HEK293T (cell line): ENCODE measurements at regions not wholly inside any gene's neighbourhood (a gene's known extent, or its start where the extent isn't known, plus 50 kb on each side); places are given as distances from the start of the nearest gene placed in this dataset.

Experiments used
- CTCF ChIA-PET: fragments of 350-600 bp; formaldehyde crosslinking; extraction: SDS; loops from one replicate; lab custom pipeline; 2021; ENCODE audit warnings: antibody characterized with exemption, inconsistent platforms; lab: Yijun Ruan, JAX
- POLR2A ChIA-PET: fragments of 350-600 bp; formaldehyde crosslinking; extraction: SDS; loops from one replicate; lab custom pipeline; 2020; ENCODE audit warnings: antibody characterized with exemption, inconsistent platforms; lab: Yijun Ruan, JAX
- DNase-seq: peaks from one replicate; pipeline ENCODE4 v3.0.0; 2012; ENCODE audit warnings: mixed read lengths; ENCODE audit errors: extremely low spot score
- ARNT ChIP-seq: fragments of 450-650 bp; IDR thresholded peaks from 2 replicates; pipeline ENCODE4 v1.6.1; 2017; ENCODE audit warnings: mild to moderate bottlenecking
- BHLHE40 ChIP-seq: fragments of 450-650 bp; IDR thresholded peaks from 2 replicates; pipeline ENCODE4 v1.6.1; 2016; ENCODE audit warnings: mild to moderate bottlenecking, moderate library complexity, borderline replicate concordance
- CTBP1 ChIP-seq: fragments of 450-650 bp; IDR thresholded peaks from 2 replicates; pipeline ENCODE4 v1.6.1; 2016; ENCODE audit warnings: borderline replicate concordance
- ELF4 ChIP-seq: fragments of 450-650 bp; IDR thresholded peaks from 2 replicates; pipeline ENCODE4 v1.6.1; 2017; ENCODE audit warnings: antibody characterized with exemption
- FOXA1 ChIP-seq: fragments of 450-650 bp; IDR thresholded peaks from 2 replicates; pipeline ENCODE4 v1.6.1; 2016; ENCODE audit warnings: mild to moderate bottlenecking
- FOXK2 ChIP-seq: fragments of 450-650 bp; IDR thresholded peaks from 2 replicates; pipeline ENCODE4 v1.6.1; 2016; ENCODE audit warnings: mild to moderate bottlenecking
- FOXM1 ChIP-seq: fragments of 450-650 bp; IDR thresholded peaks from 2 replicates; pipeline ENCODE4 v1.6.1; 2017; ENCODE audit warnings: mild to moderate bottlenecking, borderline replicate concordance
- HDGF ChIP-seq: fragments of 450-650 bp; IDR thresholded peaks from 2 replicates; pipeline ENCODE4 v1.6.1; 2017; ENCODE audit warnings: antibody characterized with exemption, borderline replicate concordance
- L3MBTL2 ChIP-seq: fragments of 450-650 bp; conservative IDR thresholded peaks from 2 replicates; pipeline ENCODE4 v1.6.1; 2016; ENCODE audit warnings: mild to moderate bottlenecking
- LEF1 ChIP-seq: fragments of 450-650 bp; IDR thresholded peaks from 2 replicates; pipeline ENCODE4 v1.6.1; 2017; ENCODE audit warnings: mild to moderate bottlenecking, borderline replicate concordance
- NFRKB ChIP-seq: fragments of 450-650 bp; IDR thresholded peaks from 2 replicates; pipeline ENCODE4 v1.6.1; 2016; ENCODE audit warnings: mild to moderate bottlenecking, moderate library complexity
- SP1 ChIP-seq: fragments of 450-650 bp; IDR thresholded peaks from 2 replicates; pipeline ENCODE4 v1.6.1; 2017
- SUZ12 ChIP-seq: fragments of 450-650 bp; IDR thresholded peaks from 2 replicates; pipeline ENCODE4 v1.6.1; 2016; ENCODE audit warnings: mild to moderate bottlenecking
- TARDBP ChIP-seq: fragments of 450-650 bp; IDR thresholded peaks from 2 replicates; pipeline ENCODE4 v1.6.1; 2016
- ZNF384 ChIP-seq: fragments of 450-650 bp; IDR thresholded peaks from 2 replicates; pipeline ENCODE4 v1.6.1; 2016
- TF ChIP-seq, protein P1 (sequence below): fragments of 450-650 bp; IDR thresholded peaks from 2 replicates; pipeline ENCODE4 v1.6.1; 2016

DNA sequence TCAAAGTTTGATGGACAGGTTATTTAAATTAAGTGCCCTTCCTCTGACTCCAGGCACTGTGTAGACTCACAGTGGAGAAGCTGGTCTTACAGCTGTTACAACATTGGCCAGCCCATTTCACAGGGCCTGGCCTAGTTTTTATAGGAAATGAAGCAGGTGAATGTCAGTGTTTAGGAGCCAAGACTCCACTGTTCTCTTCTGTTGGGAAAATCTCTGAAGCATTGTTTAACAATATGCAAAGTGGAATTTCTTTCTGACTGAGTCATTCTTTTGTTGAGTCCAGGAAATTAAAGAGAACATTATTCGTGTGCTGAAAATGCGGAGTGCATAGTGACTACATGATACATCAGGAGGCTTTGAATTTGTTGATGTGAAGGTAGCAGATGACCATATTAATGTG, 64.7 kb downstream of the ARRDC4 start:
- ChIA-PET CTCF (interaction anchor here (0.6 kb wide), 1 partner anchor 141 kb away, joined by 3 read pairs; no protein-coding TSS in a partner anchor), POLR2A (no interaction called here)
- DNase-seq: no peak
- TF ChIP-seq FOXA1 (no peak), FOXM1 (no peak), ARNT (no peak), BHLHE40 (no peak), ZNF384 (no peak), LEF1 (no peak), TARDBP (no peak)
- TF ChIP-seq, protein P1, sequence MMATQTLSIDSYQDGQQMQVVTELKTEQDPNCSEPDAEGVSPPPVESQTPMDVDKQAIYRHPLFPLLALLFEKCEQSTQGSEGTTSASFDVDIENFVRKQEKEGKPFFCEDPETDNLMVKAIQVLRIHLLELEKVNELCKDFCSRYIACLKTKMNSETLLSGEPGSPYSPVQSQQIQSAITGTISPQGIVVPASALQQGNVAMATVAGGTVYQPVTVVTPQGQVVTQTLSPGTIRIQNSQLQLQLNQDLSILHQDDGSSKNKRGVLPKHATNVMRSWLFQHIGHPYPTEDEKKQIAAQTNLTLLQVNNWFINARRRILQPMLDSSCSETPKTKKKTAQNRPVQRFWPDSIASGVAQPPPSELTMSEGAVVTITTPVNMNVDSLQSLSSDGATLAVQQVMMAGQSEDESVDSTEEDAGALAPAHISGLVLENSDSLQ: no peak

DNA sequence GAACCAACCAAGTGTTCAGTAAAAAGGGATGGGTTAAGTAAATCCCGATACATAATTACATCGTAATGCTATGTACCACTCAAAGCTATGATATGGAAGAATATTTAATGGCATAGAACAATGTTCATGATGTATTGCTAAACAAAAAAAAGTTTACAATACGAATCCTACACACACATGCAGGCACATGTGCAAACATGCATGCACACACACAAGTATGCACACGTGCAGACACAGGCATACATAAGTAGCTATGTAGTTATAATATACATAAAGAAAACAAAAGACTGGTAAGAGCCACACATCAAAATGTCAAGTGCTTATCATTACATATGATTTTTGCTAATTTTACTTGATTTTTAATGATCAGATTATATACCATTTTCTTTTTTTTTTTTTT, 74.2 kb downstream of the ARRDC4 start:
- no peak for DNase-seq
- TF ChIP-seq HDGF (no peak), ELF4 (no peak), FOXK2 (no peak), L3MBTL2 (no peak), CTBP1 (no peak), FOXA1 (no peak), BHLHE40 (no peak), FOXM1 (no peak), NFRKB (no peak), ARNT (no peak), SUZ12 (no peak), TARDBP (no peak), ZNF384 (no peak), LEF1 (no peak), SP1 (no peak)
- TF ChIP-seq, protein P1: no peak
- ChIA-PET POLR2A (no interaction called here), CTCF (interaction anchor here (1.7 kb wide), 1 partner anchor 143 kb away, joined by 6 read pairs; no protein-coding TSS in a partner anchor)

DNA sequence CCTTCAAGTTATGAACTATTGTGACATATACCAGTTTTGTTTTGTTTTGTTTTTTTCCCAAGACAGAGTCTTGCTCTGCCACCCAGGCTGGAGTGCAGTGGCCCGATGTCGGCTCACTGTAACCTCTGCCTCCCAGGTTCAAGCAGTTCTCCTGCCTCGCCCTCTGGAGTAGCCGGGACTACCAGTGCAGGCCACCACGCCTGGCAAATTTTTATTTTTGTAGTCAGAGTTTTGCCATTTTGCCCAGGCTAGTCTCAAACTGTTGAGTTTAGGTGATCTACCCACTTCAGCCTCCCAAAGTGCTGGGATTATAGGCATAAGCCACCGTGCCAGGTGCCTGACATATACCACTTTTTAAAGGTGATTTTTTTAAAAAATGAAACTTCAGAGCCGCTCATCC, 74.6 kb downstream of the ARRDC4 start:
- CTCF ChIA-PET: interaction anchor here (1.7 kb wide), 1 partner anchor 143 kb away, joined by 6 read pairs; no protein-coding TSS in a partner anchor
- no peak for DNase-seq
- TF ChIP-seq HDGF (no peak), SUZ12 (no peak), ELF4 (no peak), TARDBP (no peak), SP1 (no peak), FOXM1 (no peak), ZNF384 (no peak)
- POLR2A ChIA-PET: no interaction called here

DNA sequence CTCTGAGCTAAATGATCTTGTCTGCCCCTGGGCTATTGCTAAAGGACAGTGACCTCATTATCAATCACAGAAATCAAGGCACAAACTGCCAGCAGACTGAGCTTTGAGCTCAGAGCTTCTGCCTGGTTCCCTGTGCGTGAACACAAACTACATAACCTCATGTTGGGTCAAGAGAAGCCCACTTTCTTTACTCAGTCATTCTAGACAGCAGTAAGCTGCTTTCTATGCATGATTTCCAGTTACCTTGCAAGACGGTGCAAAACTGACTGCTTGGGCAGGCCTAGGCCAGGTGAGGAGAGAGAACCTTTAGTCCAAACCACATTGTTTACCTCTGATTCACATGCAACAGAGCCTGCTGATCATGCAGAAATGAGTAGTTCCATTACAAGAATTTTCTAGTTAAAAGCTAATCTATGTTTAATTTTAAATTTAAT, 75.1 kb downstream of the ARRDC4 start:
- no peak for DNase-seq
- TF ChIP-seq ARNT (no peak), SUZ12 (no peak), BHLHE40 (no peak), SP1 (no peak), TARDBP (no peak), FOXA1 (no peak), HDGF (no peak), ELF4 (no peak), LEF1 (no peak), FOXK2 (no peak), L3MBTL2 (no peak), CTBP1 (no peak), NFRKB (no peak), FOXM1 (no peak), ZNF384 (no peak)
- TF ChIP-seq, protein P1: no peak
- CTCF ChIA-PET: interaction anchor here (1.7 kb wide), 1 partner anchor 142 kb away, joined by 6 read pairs; no protein-coding TSS in a partner anchor
- POLR2A ChIA-PET: no interaction called here

DNA sequence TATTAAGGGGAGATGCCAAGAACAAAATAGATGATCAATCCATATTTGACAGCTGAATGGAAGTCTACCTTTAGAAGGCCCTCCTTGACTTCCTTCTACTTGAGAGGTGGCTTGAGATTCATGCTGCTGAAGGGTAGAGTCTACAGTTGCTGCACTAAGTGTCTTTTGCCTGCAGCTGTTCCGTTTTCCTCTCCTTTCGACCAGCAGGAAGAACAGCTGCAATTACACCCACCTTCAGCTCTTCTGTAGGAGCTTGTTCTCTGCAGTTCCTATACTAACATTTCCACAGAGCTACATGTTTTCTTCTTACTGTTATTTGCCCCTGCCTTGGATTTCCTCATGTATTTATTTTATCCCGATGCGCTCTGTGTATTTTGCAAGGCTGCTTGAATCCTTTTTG, 79.1 kb downstream of the ARRDC4 start:
- no peak for DNase-seq
- ChIA-PET CTCF (no interaction called here), POLR2A (no interaction called here)
- TF ChIP-seq ZNF384: no peak

DNA sequence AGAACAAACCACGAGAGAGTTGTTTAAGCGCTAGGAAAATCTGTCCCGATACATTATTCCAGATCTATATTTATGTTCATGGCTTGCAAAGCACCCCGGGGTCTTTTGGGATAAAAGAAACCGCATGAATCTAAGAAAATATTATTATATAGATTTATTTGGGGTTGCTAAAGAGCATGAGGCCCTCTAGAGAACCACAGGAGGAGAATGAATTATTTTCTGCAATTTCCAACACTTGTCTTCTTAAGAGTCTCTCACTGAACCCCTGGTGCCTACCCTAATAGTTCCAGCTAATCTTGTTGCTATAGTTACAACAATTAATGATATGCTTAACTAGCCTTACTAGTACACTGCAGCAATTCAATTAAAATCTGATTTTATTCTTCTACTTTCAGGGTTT, 79.6 kb downstream of the ARRDC4 start:
- no peak for DNase-seq
- ChIA-PET CTCF (no interaction called here), POLR2A (no interaction called here)
- TF ChIP-seq BHLHE40 (no peak), ZNF384 (no peak), FOXM1 (no peak)
- TF ChIP-seq, protein P1: no peak
